ENCODE measurements at regions not wholly inside any gene's neighbourhood (a gene's known extent, or its start where the extent isn't known, plus 50 kb on each side); places are given as distances from the start of the nearest gene placed in this dataset.
"Not testable (repeated sequence)": the region's sequence is repeated elsewhere in the genome, so short reads cannot be mapped to it uniquely, and the experiment has no call there.

GRCh38 chr3:177778633-177779032 lies 581.4 kb upstream of the TBL1XR1 start:
- DNase-seq (ENCODE audit: low read depth in 2 of 2) = no peak

- DNase-seq (ENCODE audit: low read depth in 2 of 2) = no peak
These were observed 584.4 kb upstream of the TBL1XR1 start for GRCh38 chr3:177781686-177782161.

GRCh38 chr3:177783338-177783737 lies 586.1 kb upstream of the TBL1XR1 start:
- no peak for DNase-seq (ENCODE audit: low read depth in 2 of 2)

- DNase-seq (ENCODE audit: low read depth in 2 of 2) = no peak
These were observed 586.5 kb upstream of the TBL1XR1 start for GRCh38 chr3:177783767-177784166.

GRCh38 chr3:177787279-177788041 lies 590.2 kb upstream of the TBL1XR1 start:
- no peak for DNase-seq (ENCODE audit: low read depth in 2 of 2)

- DNase-seq (ENCODE audit: low read depth in 2 of 2) = no peak
These were observed 592.2 kb upstream of the TBL1XR1 start for GRCh38 chr3:177789500-177789899.

- no peak for DNase-seq (ENCODE audit: low read depth in 2 of 2)
These were observed 595.2 kb upstream of the TBL1XR1 start for GRCh38 chr3:177792311-177793030.

- DNase-seq (ENCODE audit: low read depth in 2 of 2) = no peak
These were observed 596.2 kb upstream of the TBL1XR1 start for GRCh38 chr3:177793451-177793850.

GRCh38 chr3:177795216-177795615 lies 597.9 kb upstream of the TBL1XR1 start:
- no peak for DNase-seq (ENCODE audit: low read depth in 2 of 2)

- no peak for DNase-seq (ENCODE audit: low read depth in 2 of 2)
These were observed 598.6 kb upstream of the TBL1XR1 start for GRCh38 chr3:177795859-177796258.

- DNase-seq (ENCODE audit: low read depth in 2 of 2) = not testable (repeated sequence)
These were observed 602.9 kb upstream of the TBL1XR1 start for GRCh38 chr3:177800147-177800546.

- no peak for DNase-seq (ENCODE audit: low read depth in 2 of 2)
These were observed 603.3 kb upstream of the TBL1XR1 start for GRCh38 chr3:177800561-177800960.

- no peak for DNase-seq (ENCODE audit: low read depth in 2 of 2)
These were observed 605.0 kb upstream of the TBL1XR1 start for GRCh38 chr3:177802151-177802900.

GRCh38 chr3:177803500-177803899 lies 606.2 kb upstream of the TBL1XR1 start:
- DNase-seq (ENCODE audit: low read depth in 2 of 2) = no peak

GRCh38 chr3:177804032-177804431 lies 606.8 kb upstream of the TBL1XR1 start:
- DNase-seq (ENCODE audit: low read depth in 2 of 2) = no peak

- DNase-seq (ENCODE audit: low read depth in 2 of 2) = no peak
These were observed 607.4 kb upstream of the TBL1XR1 start for GRCh38 chr3:177804646-177805045.

- no peak for DNase-seq (ENCODE audit: low read depth in 2 of 2)
These were observed 610.0 kb upstream of the TBL1XR1 start for GRCh38 chr3:177807150-177807875.

- DNase-seq (ENCODE audit: low read depth in 2 of 2) = not testable (repeated sequence)
These were observed 611.7 kb upstream of the TBL1XR1 start for GRCh38 chr3:177808928-177809478.

- DNase-seq (ENCODE audit: low read depth in 2 of 2) = no peak
These were observed 612.9 kb upstream of the TBL1XR1 start for GRCh38 chr3:177810162-177810623.

GRCh38 chr3:177811112-177811511 lies 613.8 kb upstream of the TBL1XR1 start:
- no peak for DNase-seq (ENCODE audit: low read depth in 2 of 2)

- no peak for DNase-seq (ENCODE audit: low read depth in 2 of 2)
These were observed 614.6 kb upstream of the TBL1XR1 start for GRCh38 chr3:177811835-177812234.

Data from stimulated activated CD8-positive, alpha-beta memory T cell treated with anti-CD3 and anti-CD28 coated beads, Interleukin-15, amount 100 ng/mL, for 4 hours (primary cell).